Thyroid gland (tissue), 4 donors: ENCODE measurements at regions not wholly inside any gene's neighbourhood (a gene's known extent, or its start where the extent isn't known, plus 50 kb on each side); places are given as distances from the start of the nearest gene placed in this dataset.

Source experiments
- DNase-seq, 2 donors: peaks; one replicate each; pipeline ENCODE4 v3.0.0-alpha.2; 2019
- H3K27ac ChIP-seq, 3 donors: fragments of 200-600 bp; sonication (generic); 1 replicate in 2 of 3; 2 replicates in 1 of 3; pipeline ENCODE4 v1.5.1; 2016 to 2019; ENCODE audit warnings: mild to moderate bottlenecking in 1 of 3, moderate library complexity in 1 of 3
- H3K27me3 ChIP-seq: fragments of 200-600 bp; sonication (generic); one replicate; pipeline ENCODE4 v1.5.1; 2019
- H3K36me3 ChIP-seq, 2 donors: fragments of 200-600 bp; sonication (generic); one replicate each; pipeline ENCODE4 v1.5.1; 2016 to 2019
- H3K4me1 ChIP-seq, 2 donors: fragments of 200-600 bp; sonication (generic); one replicate each; pipeline ENCODE4 v1.5.1; 2017 to 2019
- H3K4me3 ChIP-seq, 3 donors: fragments of 200-600 bp; sonication (generic); replicated peaks in 1 of 3; 1 replicate in 2 of 3; 2 replicates in 1 of 3; pipeline ENCODE4 v1.5.1; 2016; ENCODE audit warnings: mild to moderate bottlenecking in 1 of 3
- H3K9me3 ChIP-seq: fragments of 200-600 bp; sonication (generic); one replicate; pipeline ENCODE4 v1.5.1; 2017
- POLR2A ChIP-seq, 2 donors: fragments of 450-650 bp; IDR thresholded peaks; one replicate each; pipeline ENCODE4 v1.6.1; 2017; ENCODE audit warnings: antibody characterized with exemption in 2 of 2, mild to moderate bottlenecking in 2 of 2, moderate library complexity in 1 of 2
- WGBS, 2 donors: methylation state at CpG; one replicate each; pipeline ENCODE4 v1.1.5; 2017; 5-methylcytosine and 5-hydroxymethylcytosine counted together
- intact Hi-C: fragments of 100-400 bp; cut with DNase I; formaldehyde crosslinking; loops from one replicate; pipeline ENCODE4 v1.15.1; 2023
- TF ChIP-seq, protein P1 (sequence below), 6 experiments: fragments of 200-600 bp in 3 of 6; fragments of 450-650 bp in 3 of 6; sonication (generic) in 3 of 6; IDR thresholded peaks; one replicate each; pipeline ENCODE4 v1.5.1; 2016 to 2019; ENCODE audit warnings: antibody characterized with exemption in 6 of 6, mild to moderate bottlenecking in 2 of 6, inconsistent platforms in 1 of 6, moderate library complexity in 1 of 6

GRCh38 chr22:47236161-47236560, 473.7 kb downstream of the TBC1D22A start:
- DNase-seq, result no peak
- intact Hi-C loops, result no loop called here
- WGBS, 2 donors, result 76 to 87% methylated on average over 2 of the region's 2 CpGs
- Histone ChIP-seq H3K4me1 (no peaks in the 10 kb centered on the region), H3K27me3 (no peaks in the 10 kb centered on the region), H3K4me3 (no peak overlapping the region), H3K36me3 (no peaks in the 10 kb centered on the region), H3K27ac (no peak overlapping the region), H3K9me3 (no peaks in the 10 kb centered on the region)
- TF ChIP-seq, protein P1, sequence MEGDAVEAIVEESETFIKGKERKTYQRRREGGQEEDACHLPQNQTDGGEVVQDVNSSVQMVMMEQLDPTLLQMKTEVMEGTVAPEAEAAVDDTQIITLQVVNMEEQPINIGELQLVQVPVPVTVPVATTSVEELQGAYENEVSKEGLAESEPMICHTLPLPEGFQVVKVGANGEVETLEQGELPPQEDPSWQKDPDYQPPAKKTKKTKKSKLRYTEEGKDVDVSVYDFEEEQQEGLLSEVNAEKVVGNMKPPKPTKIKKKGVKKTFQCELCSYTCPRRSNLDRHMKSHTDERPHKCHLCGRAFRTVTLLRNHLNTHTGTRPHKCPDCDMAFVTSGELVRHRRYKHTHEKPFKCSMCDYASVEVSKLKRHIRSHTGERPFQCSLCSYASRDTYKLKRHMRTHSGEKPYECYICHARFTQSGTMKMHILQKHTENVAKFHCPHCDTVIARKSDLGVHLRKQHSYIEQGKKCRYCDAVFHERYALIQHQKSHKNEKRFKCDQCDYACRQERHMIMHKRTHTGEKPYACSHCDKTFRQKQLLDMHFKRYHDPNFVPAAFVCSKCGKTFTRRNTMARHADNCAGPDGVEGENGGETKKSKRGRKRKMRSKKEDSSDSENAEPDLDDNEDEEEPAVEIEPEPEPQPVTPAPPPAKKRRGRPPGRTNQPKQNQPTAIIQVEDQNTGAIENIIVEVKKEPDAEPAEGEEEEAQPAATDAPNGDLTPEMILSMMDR (IDR thresholded peaks at IDR 0.05), result no peak
- TF ChIP-seq POLR2A (IDR thresholded peaks at IDR 0.05), result no peak

GRCh38 chr22:47233316-47234243, 471.1 kb downstream of the TBC1D22A start:
- 74 to 82% methylated on average over 6 to 8 of the region's 9 CpGs for WGBS, 2 donors
- no peak for DNase-seq
- no peak overlapping the region for H3K4me3 ChIP-seq
- H3K27me3 ChIP-seq, result no peaks in the 10 kb centered on the region
- H3K36me3 ChIP-seq, result no peaks in the 10 kb centered on the region
- H3K27ac ChIP-seq, result no peak overlapping the region
- H3K9me3 ChIP-seq, result no peaks in the 10 kb centered on the region
- H3K4me1 ChIP-seq, result no peaks in the 10 kb centered on the region
- TF ChIP-seq, protein P1 (IDR thresholded peaks at IDR 0.05), result no peak
- no peak for TF ChIP-seq POLR2A (IDR thresholded peaks at IDR 0.05)
- intact Hi-C loops, result no loop called here

DNA sequence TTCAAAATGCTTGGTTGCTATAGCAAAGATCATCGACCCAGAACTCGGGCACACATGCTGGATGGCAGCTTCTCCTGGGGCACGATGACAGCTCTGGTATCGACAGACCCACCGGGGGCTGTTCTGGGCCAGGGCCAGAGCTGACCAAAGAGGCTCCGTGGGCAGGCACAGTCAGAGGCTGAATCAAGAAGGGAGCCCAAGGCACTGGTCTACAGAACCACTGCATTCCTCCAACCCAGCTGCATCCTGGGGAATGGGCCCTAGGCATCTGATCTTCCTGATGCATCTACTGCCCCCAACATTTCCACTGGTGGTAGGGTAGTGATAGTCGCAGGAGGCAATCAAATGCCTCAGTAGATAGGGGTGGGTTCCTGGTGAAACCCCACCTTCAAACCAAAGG, 470.3 kb downstream of the TBC1D22A start:
- no peaks in the 10 kb centered on the region for H3K36me3 ChIP-seq
- no peak overlapping the region for H3K4me3 ChIP-seq
- no peaks in the 10 kb centered on the region for H3K27me3 ChIP-seq
- intact Hi-C loops, result no loop called here
- H3K4me1 ChIP-seq, result no peaks in the 10 kb centered on the region
- TF ChIP-seq, protein P1 (IDR thresholded peaks at IDR 0.05), result no peak
- TF ChIP-seq POLR2A (IDR thresholded peaks at IDR 0.05), result no peak
- no peak overlapping the region for H3K27ac ChIP-seq
- WGBS, 2 donors, result 86 to 89% methylated on average over 6 of the region's 7 CpGs
- no peaks in the 10 kb centered on the region for H3K9me3 ChIP-seq
- DNase-seq, result no peak

GRCh38 chr22:47232197-47232596, 469.7 kb downstream of the TBC1D22A start:
- TF ChIP-seq, protein P1 (IDR thresholded peaks at IDR 0.05), result no peak
- TF ChIP-seq POLR2A (IDR thresholded peaks at IDR 0.05), result no peak
- intact Hi-C loops, result no loop called here
- H3K27me3 ChIP-seq, result no peaks in the 10 kb centered on the region
- H3K36me3 ChIP-seq, result no peaks in the 10 kb centered on the region
- H3K4me3 ChIP-seq, result no peak overlapping the region
- H3K27ac ChIP-seq, result no peak overlapping the region
- no peak for DNase-seq
- 77 to 91% methylated on average over 4 of the region's 4 CpGs for WGBS, 2 donors
- H3K4me1 ChIP-seq, result no peaks in the 10 kb centered on the region
- no peaks in the 10 kb centered on the region for H3K9me3 ChIP-seq

DNA sequence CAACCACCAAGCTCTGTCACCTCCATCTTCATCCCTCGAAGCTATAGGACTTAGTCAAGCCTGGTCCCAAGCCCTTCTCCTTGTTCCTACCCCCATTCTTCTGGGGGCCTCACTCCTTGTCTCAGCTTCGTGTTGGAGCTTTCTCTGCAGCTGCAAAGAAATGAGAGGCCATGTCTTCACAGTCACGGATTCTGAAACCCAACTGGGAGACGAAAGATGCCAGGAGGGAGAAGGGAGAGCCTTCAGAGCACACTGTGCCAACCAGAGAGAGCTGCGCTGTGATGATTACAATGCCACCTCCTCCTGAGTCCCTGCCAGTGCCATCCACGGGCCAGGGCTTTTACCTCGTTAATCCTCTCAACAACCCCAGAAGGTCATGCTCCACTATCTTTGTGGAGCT, 469.3 kb downstream of the TBC1D22A start:
- no peak for DNase-seq
- Histone ChIP-seq H3K9me3 (no peaks in the 10 kb centered on the region), H3K36me3 (no peaks in the 10 kb centered on the region), H3K27me3 (no peaks in the 10 kb centered on the region), H3K27ac (no peak overlapping the region), H3K4me1 (no peaks in the 10 kb centered on the region), H3K4me3 (no peak overlapping the region)
- WGBS, 2 donors, result 74 to 78% methylated on average over 7 of the region's 7 CpGs
- TF ChIP-seq, protein P1 (IDR thresholded peaks at IDR 0.05), result no peak
- no peak for TF ChIP-seq POLR2A (IDR thresholded peaks at IDR 0.05)
- intact Hi-C loops, result no loop called here
